Calu3 (cell line): ENCODE measurements at regions not wholly inside any gene's neighbourhood (a gene's known extent, or its start where the extent isn't known, plus 50 kb on each side); places are given as distances from the start of the nearest gene placed in this dataset.

Experiments
- BruUV-seq: library from RNA; stranded (reverse); fragments of 400-500 nt; replicated peaks from 2 replicates; lab custom pipeline; 2021; lab: Mats Ljungman, UMichigan
- CTCF ChIA-PET: fragments of 300-600 bp; sonication (Branson Sonifier 250); formaldehyde crosslinking; loops from one replicate; lab custom pipeline; 2022; ENCODE audit warnings: antibody characterized with exemption; lab: Charles Lee
- DNase-seq: peaks from one replicate; pipeline ENCODE4 v3.0.0; 2022
- H3K27ac Mint-ChIP-seq: one replicate; pipeline ENCODE4 v1.8.0; 2022; ENCODE audit warnings: mixed read lengths; ENCODE audit not compliant: unreplicated experiment
- H3K27me3 Mint-ChIP-seq: one replicate; pipeline ENCODE4 v1.8.0; 2022; ENCODE audit warnings: mixed read lengths; ENCODE audit not compliant: unreplicated experiment
- H3K36me3 Mint-ChIP-seq: one replicate; pipeline ENCODE4 v1.8.0; 2022; ENCODE audit warnings: mild to moderate bottlenecking, moderate library complexity, mixed read lengths; ENCODE audit not compliant: insufficient read depth, unreplicated experiment
- H3K4me1 Mint-ChIP-seq: one replicate; pipeline ENCODE4 v1.8.0; 2022; ENCODE audit warnings: mild to moderate bottlenecking, low read depth, mixed read lengths; ENCODE audit not compliant: unreplicated experiment
- H3K4me3 Mint-ChIP-seq: one replicate; pipeline ENCODE4 v1.8.0; 2022; ENCODE audit warnings: mild to moderate bottlenecking, low read depth, moderate library complexity, mixed read lengths; ENCODE audit not compliant: unreplicated experiment
- H3K9me3 Mint-ChIP-seq: one replicate; pipeline ENCODE4 v1.8.0; 2022; ENCODE audit warnings: low read depth, mixed read lengths; ENCODE audit not compliant: unreplicated experiment
- CTCF ChIP-seq: fragments of 200-600 bp; IDR thresholded peaks from one replicate; pipeline ENCODE4 v1.8.0; 2022; ENCODE audit warnings: antibody characterized with exemption; ENCODE audit not compliant: unreplicated experiment
- intact Hi-C: fragments of 100-400 bp; cut with micrococcal nuclease; formaldehyde crosslinking; loops from one replicate; pipeline ENCODE4 v1.10.0; 2022; ENCODE audit not compliant: unreplicated experiment

- H3K9me3 Mint-ChIP-seq: peaks cover 6% of the 10 kb centered on the region
- H3K27me3 Mint-ChIP-seq: no peaks in the 10 kb centered on the region
- H3K27ac Mint-ChIP-seq: no peak overlapping the region
- CTCF ChIA-PET: no interaction called here
- H3K4me3 Mint-ChIP-seq: no peak overlapping the region
- H3K4me1 Mint-ChIP-seq: no peaks in the 10 kb centered on the region
- intact Hi-C loops: no loop called here
- H3K36me3 Mint-ChIP-seq: no peaks in the 10 kb centered on the region
- TF ChIP-seq CTCF: no peak
- BruUV-seq: no TSS peak
- DNase-seq: no peak
These were observed 107.0 kb upstream of the PCDH15 start for GRCh38 chr10:54908019-54908418.

GRCh38 chr10:54906940-54907339 lies 105.9 kb upstream of the PCDH15 start:
- no peak for TF ChIP-seq CTCF
- no TSS peak for BruUV-seq
- Mint-ChIP-seq H3K36me3 (no peaks in the 10 kb centered on the region), H3K9me3 (peaks cover 4% of the 10 kb centered on the region), H3K4me3 (no peak overlapping the region), H3K4me1 (no peaks in the 10 kb centered on the region), H3K27me3 (no peaks in the 10 kb centered on the region), H3K27ac (no peak overlapping the region)
- CTCF ChIA-PET: no interaction called here
- intact Hi-C loops: no loop called here
- DNase-seq: no peak

- BruUV-seq: no TSS peak
- Mint-ChIP-seq H3K9me3 (peaks cover 3% of the 10 kb centered on the region), H3K36me3 (no peaks in the 10 kb centered on the region), H3K27me3 (no peaks in the 10 kb centered on the region), H3K4me1 (no peaks in the 10 kb centered on the region), H3K4me3 (no peak overlapping the region), H3K27ac (no peak overlapping the region)
- TF ChIP-seq CTCF: no peak
- intact Hi-C loops: no loop called here
- CTCF ChIA-PET: no interaction called here
- no peak for DNase-seq
These were observed 104.7 kb upstream of the PCDH15 start for GRCh38 chr10:54905578-54906192.

- Mint-ChIP-seq H3K36me3 (no peaks in the 10 kb centered on the region), H3K4me1 (no peaks in the 10 kb centered on the region), H3K9me3 (peaks cover 2% of the 10 kb centered on the region), H3K4me3 (no peak overlapping the region), H3K27me3 (no peaks in the 10 kb centered on the region), H3K27ac (no peak overlapping the region)
- no TSS peak for BruUV-seq
- DNase-seq: no peak
- CTCF ChIA-PET: no interaction called here
- intact Hi-C loops: no loop called here
- TF ChIP-seq CTCF: no peak
These were observed 103.8 kb upstream of the PCDH15 start for GRCh38 chr10:54904833-54905232.
